ENCODE measurements at regions not wholly inside any gene's neighbourhood (a gene's known extent, or its start where the extent isn't known, plus 50 kb on each side); places are given as distances from the start of the nearest gene placed in this dataset.
"Not testable (repeated sequence)": the region's sequence is repeated elsewhere in the genome, so short reads cannot be mapped to it uniquely, and the experiment has no call there.

GRCh38 chr22:23397008-23397612 is 183.0 kb downstream of the IGLL1 start:
- no peak for DNase-seq (ENCODE audit: insufficient read length, low spot score)
- TF ChIP-seq CTCF (IDR thresholded peaks at IDR 0.05; ENCODE audit: insufficient read depth, missing control alignments): no peak
- no peak for FAIRE-seq

GRCh38 chr22:23396362-23397007 is 183.6 kb downstream of the IGLL1 start:
- no peak for DNase-seq (ENCODE audit: insufficient read length, low spot score)
- no peak for FAIRE-seq
- TF ChIP-seq CTCF (IDR thresholded peaks at IDR 0.05; ENCODE audit: insufficient read depth, missing control alignments): no peak

GRCh38 chr22:23395530-23396361 is 184.3 kb downstream of the IGLL1 start:
- no peak for FAIRE-seq
- no peak for DNase-seq (ENCODE audit: insufficient read length, low spot score)
- TF ChIP-seq CTCF (IDR thresholded peaks at IDR 0.05; ENCODE audit: insufficient read depth, missing control alignments): no peak

GRCh38 chr22:23394525-23395326 is 185.4 kb downstream of the IGLL1 start:
- FAIRE-seq: no peak
- no peak for TF ChIP-seq CTCF (IDR thresholded peaks at IDR 0.05; ENCODE audit: insufficient read depth, missing control alignments)
- DNase-seq (ENCODE audit: insufficient read length, low spot score): no peak

- FAIRE-seq: no peak
- no peak for TF ChIP-seq CTCF (IDR thresholded peaks at IDR 0.05; ENCODE audit: insufficient read depth, missing control alignments)
- no peak for DNase-seq (ENCODE audit: insufficient read length, low spot score)
Measured at GRCh38 chr22:23393721-23394320, 186.3 kb downstream of the IGLL1 start.

- not testable (repeated sequence) for DNase-seq (ENCODE audit: insufficient read length, low spot score); FAIRE-seq
Measured at GRCh38 chr22:23393199-23393598, 186.9 kb downstream of the IGLL1 start.
